GM21825 (cell line): ENCODE measurements at regions not wholly inside any gene's neighbourhood (a gene's known extent, or its start where the extent isn't known, plus 50 kb on each side); places are given as distances from the start of the nearest gene placed in this dataset.
"Not testable (repeated sequence)": the region's sequence is repeated elsewhere in the genome, so short reads cannot be mapped to it uniquely, and the experiment has no call there.

Experiments
- ATAC-seq: cut with Tn5 transposase; IDR thresholded peaks from one replicate; pipeline ENCODE4 v1.9.1; 2021; ENCODE audit warnings: mild to moderate bottlenecking, moderate library complexity; ENCODE audit not compliant: unreplicated experiment

DNA sequence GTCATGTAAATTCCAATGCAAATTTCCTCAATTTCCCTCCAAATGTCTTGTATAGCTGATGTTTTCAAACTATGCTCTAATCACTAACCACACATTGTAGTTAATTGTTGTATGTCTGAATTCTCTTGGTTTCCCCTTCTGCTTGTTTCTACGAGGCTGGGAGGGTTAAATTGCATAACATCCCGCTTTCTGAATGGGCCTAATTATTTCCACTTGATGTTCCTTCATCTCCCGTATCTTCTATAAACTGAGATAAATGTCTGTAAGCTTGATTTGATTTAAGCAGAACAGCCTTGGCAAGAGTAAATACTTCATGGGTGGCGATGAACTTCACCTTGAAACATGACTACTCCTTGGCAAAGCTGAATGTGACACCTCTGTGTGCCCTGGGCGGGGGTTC, 72.2 kb downstream of the SERINC2 start:
- ATAC-seq, result no peak

DNA sequence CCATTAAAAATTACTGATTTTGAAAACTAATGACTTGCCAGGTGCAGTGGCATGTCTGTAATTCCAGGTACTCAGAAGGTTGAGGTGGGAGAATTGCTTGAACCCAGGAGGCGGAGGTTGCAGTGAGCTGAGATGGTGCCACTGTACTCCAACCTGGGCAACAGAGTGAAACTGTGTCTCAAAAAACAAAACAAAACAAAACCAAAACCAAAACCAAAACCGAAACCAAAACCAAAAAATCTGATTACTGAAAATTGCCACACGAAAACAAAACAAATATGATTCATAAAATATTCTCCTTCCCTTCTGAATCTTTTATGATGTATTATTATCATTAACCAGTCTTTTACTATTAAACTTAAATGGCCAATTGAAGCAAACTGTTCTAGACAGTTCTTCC, 74.1 kb downstream of the SERINC2 start:
- no peak for ATAC-seq

DNA sequence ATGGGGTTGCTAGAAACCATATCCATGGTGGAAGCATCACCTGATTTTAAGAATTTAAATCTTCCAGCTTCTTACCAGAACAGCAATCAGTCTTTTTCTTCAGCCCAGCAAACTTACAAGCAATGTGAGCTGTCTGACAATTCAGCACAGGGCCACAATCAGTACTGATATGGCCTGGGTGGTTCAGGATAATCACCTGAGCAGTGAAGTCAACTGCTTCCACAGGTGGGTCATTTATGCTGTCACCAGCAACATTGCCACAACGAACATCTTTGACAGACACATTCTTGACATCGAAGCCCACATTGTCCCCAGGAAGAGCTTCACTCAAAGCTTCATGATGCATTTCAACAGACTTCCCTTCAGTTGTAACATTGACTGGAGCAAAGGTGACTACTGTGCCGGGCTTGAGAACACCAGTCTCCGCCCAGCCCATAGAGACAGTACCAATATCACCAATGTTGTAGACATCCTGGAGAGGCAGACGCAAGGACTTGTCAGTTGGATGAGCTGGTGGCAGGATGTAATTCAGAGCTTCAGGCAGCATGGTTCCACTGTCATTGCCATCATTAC, 74.8 kb downstream of the SERINC2 start:
- no peak for ATAC-seq

DNA sequence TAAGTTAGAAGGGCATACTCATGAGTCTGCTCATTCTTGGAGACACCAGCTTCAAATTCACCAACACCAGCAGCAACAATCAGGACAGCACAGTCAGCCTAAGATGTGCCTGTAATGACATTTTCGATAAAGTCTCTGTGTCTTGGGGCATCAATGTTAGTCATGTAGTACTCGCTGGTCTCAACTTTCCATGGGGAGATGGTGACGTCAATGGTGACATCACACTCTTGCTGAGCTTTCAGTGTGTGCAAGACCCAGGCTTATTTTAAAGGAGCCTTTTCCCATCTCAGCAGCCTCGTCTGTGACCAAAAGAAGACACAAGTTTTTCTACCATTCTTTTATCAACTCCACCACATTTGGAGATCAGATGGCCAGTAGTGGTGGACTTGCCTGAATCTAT, 75.5 kb downstream of the SERINC2 start:
- ATAC-seq, result no peak

GRCh38 chr1:31489575-31489974, 76.6 kb downstream of the SERINC2 start:
- ATAC-seq, result not testable (repeated sequence)

DNA sequence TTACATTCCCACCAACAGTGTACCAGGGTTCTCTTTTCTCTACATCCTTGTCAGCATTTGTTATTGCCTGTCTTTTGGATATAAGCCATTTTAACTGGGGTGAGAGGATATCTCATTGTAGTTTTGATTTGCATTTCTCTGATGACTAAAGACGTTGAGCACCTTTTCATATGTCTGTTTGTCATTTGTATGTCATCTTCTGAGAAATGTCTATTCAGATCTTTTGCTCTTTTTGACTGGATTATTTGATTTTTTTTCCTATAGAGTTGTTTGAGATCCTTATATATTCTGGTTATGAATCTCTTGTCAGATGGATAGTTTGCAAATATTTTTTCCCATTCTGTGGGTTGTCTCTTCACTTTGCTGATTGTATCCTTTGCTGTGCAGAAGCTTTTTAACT, 77.6 kb downstream of the SERINC2 start:
- ATAC-seq, result not testable (repeated sequence)

DNA sequence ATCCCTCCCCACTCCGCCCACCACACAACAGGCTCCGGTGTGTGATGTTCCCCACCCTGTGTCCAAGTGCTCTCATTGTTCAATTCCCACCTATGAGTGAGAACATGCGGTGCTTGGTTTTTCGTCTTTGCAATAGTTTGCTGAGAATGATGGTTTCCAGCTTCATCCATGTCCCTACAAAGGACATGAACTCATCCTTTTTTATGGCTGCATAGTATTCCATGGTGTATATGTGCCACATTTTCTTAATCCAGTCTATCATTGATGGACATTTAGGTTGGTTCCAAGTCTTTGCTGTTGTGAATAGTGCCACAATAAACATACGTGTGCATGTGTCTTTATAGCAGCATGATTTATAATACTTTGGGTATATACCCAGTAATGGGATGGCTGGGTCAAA, 81.0 kb upstream of the TINAGL1 start:
- not testable (repeated sequence) for ATAC-seq

GRCh38 chr1:31495770-31496169, 80.5 kb upstream of the TINAGL1 start:
- ATAC-seq, result not testable (repeated sequence)

DNA sequence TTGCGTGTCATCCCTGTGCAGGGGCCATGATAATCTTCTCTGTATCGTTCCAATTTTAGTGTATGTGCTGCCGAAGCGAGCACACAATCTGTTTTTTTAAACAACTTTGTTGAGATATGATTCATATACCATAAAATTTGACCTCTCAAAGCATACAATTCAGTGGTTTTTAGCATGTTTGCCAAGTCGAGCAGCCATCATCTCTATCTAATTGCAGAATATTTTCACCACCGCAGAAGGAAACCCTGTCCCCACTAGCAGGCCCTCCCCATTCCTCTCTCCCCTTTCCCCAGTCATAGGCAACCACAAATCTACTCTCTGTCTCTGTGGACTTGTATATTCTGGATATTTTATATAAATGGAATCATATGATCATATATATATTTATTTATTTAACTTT, 78.7 kb upstream of the TINAGL1 start:
- ATAC-seq, result no peak

GRCh38 chr1:31498376-31499040, 77.8 kb upstream of the TINAGL1 start:
- ATAC-seq, result no peak

DNA sequence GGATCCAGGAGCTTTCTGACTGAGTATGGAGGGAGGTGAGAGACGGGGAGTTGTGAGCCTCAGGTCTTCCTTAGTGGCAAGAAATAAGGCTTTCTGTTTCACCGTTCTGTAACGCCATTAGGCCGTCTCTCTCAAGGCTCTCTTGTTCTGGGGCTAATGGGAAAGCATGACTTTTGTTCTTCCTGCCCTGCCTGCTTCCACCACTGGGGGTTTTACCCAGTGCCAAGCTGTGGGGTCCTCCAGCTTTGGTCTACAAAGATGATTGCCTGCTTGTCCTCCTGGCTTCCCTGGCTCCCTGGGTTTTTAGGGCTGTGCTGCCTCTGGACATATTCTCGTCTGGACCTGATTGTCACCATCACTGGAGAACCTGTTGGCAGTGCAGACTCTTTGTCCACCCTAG, 74.8 kb upstream of the TINAGL1 start:
- no peak for ATAC-seq

DNA sequence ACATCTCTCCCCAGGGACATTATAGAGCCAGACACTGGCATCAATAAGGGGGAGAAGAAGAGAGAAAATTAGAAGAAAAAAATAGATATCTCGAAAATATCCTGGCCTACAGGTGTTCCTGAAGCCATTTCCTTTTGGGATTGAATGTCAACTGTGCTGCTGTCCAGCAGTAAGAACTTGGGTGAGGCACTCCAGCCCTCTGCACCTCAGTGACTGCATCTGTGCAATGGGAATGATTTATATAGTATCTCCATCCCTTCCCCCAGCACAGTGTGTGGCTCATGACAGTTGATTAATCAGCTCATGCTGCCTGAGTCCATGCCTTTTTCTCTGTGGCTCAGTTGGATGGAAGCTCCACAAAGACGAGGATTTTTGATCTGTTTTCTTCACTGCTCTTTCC, 74.1 kb upstream of the TINAGL1 start:
- ATAC-seq, result no peak

DNA sequence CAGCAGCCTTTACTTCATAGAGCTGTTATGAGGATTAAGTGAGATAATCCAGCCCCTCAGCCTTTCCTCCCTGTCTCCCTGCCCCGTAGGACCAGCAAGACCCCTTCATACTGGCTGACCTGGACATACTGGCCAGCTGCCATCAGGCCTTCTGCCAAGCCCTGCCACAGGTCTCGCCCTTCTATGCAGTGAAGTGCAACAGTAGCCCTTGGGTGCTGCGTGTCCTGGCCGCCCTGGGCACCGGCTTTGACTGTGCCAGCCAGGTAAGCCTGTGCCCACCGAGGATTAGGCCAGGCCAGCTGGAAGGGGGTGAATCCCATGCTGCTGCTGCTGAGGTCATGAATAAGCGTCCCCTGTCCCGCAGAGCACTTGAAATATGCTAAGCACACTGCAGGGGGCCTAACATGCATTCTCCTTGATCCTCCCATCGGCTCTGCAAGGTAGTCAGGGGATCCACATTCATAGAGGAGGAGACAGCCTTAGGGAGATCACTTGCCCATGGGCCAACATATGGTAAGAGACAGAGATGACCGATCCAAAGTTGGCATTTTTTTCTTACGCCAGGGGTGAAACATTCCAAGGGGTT, 73.3 kb upstream of the TINAGL1 start:
- no peak for ATAC-seq

DNA sequence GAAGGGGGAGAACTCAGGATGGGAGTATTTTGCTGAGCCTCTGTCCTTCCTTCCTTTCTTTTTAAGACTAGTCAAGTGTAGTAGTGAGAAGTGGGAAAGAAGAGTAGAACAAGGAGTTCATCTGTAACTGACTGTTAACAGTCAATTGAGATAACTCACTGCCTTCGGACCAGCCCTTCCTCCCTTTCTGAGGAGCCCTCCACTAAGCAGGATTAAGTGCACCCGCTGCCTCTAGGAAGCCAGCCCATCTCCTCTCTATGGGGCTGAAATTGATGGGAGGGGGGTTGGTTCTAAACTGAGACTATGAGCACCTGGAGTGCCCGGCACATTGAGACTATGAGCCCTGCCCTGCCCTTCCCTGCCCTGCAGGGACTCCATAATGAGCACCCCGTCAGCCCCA, 72.7 kb upstream of the TINAGL1 start:
- no peak for ATAC-seq

GRCh38 chr1:31504001-31504400, 72.3 kb upstream of the TINAGL1 start:
- ATAC-seq, result no peak

- no peak for ATAC-seq
Observed at GRCh38 chr1:31505911-31506497, 70.3 kb upstream of the TINAGL1 start.

DNA sequence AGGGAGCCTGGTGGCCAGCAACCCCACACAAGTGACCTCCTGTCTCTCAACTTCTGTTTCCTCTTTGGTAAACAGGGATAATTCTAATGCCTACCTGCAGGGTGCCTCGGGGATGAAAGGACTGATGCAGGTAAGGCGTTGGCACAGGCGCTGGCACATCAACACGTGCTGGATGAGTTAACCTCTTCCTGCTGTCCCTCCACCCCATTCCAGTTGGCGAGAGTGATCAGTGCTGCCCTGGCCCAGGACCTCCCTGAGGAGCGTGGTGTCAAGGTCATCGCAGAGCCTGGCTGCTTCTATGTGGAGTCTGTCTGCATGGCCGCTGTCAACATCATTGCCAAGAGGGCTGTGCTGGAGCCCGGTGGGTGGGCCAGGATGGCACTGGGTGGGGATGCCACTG, 69.1 kb upstream of the TINAGL1 start:
- no peak for ATAC-seq

- ATAC-seq, result no peak
Observed at GRCh38 chr1:31507676-31508530, 68.4 kb upstream of the TINAGL1 start.

DNA sequence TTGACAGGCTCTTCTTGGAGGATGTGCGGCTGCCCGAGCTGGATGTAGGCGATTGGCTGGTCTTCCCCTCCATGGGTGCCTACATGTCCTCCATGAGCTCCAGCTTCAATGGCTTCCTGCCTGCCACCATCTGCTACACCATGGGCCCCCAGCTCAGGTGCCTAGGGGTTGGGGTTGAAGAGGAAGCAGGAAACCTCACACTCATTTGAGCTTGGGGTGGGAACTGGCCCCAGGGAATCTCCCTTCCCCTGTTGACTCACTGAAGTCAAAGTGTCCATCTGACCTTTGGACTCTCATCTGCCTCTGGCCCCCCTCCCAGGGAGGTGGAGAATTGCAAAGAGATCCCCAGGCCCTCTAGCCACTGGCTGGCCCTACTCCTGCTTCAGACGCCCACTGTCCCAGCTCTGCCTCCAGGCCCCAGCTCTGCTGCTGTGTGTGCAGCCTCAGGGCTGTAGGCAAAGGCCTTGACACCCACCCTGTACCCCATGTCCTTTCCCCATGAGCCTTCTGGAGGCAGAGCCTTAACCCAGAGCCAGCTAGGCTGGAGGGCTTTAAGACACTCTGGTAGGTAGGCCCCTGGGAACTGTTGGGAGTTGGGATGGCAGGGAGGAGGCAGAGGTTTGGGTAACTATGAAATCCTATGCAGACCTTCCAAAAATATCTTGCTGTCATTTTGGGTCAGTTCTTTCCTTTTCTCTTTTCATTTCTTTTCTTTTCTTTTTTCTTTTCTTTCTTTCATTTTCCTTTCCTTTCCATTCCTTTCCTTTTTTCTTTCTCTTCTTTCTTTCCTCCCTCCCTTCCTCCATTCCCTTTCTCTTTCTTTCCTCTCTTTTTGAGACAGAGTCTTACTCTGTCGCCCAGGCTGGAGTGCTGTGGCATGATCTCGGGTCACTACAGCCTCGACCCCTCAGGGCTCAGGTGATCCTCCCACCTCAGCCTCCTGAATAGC, 66.9 kb upstream of the TINAGL1 start:
- peak; percentile 55 for ATAC-seq

DNA sequence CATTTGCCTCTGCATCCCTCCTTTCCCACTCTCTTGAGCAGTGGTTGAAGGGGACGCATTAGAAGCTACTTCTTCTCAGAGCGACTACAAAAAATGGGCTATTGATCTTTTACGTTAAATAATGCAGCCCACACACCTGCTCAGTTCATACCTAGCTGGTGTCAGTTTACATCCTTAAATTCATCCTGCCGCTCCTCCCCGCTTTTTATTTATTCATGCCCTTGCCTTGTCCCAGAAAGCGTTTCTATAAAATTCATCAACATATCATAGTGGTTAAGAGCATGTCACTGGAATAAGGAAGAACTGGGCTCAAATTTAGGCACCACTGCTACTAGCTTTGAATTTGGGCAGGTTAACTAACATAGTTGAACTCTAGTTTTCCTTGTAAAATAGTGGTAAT, 66.0 kb upstream of the TINAGL1 start:
- ATAC-seq, result no peak
